ENCODE measurements at regions not wholly inside any gene's neighbourhood (a gene's known extent, or its start where the extent isn't known, plus 50 kb on each side); places are given as distances from the start of the nearest gene placed in this dataset.

GRCh38 chr21:16145052-16145451 lies 415.3 kb downstream of the USP25 start:
- Histone ChIP-seq H2BK12ac (ENCODE audit: low read length) (no peak overlapping the region), H3K9me3 (ENCODE audit: insufficient read depth, low read depth, low read length) (no peaks in the 10 kb centered on the region), H3K14ac (ENCODE audit: low read length) (no peak overlapping the region), H3K18ac (ENCODE audit: low read length) (no peak overlapping the region), H3K4me2 (ENCODE audit: low read length) (no peak overlapping the region), H4K91ac (ENCODE audit: low read depth, low read length) (no peak overlapping the region), H3K27ac (ENCODE audit: low read depth, low read length) (no peak overlapping the region), H4K12ac (ENCODE audit: low read depth, low read length) (no peak overlapping the region), H3K23ac (ENCODE audit: low read length) (no peak overlapping the region), H3K79me2 (ENCODE audit: control insufficient read depth, insufficient read depth, low read length, poor library complexity) (no peaks in the 10 kb centered on the region), H3K9ac (ENCODE audit: low read length) (no peak overlapping the region), H2AK5ac (ENCODE audit: low read length) (no peak overlapping the region), H4K8ac (ENCODE audit: low read depth, low read length) (no peak overlapping the region), H3K4me1 (ENCODE audit: control insufficient read depth in 1 of 2, insufficient read depth in 2 of 2, low read length in 2 of 2) (no peaks in the 10 kb centered on the region), H3K27me3 (ENCODE audit: insufficient read depth, low read length) (no peaks in the 10 kb centered on the region), H2AFZ (ENCODE audit: insufficient read depth, low read length, poor library complexity) (no peak overlapping the region), H3K79me1 (ENCODE audit: low read length) (no peaks in the 10 kb centered on the region), H3K36me3 (ENCODE audit: control insufficient read depth in 1 of 2, insufficient read depth in 2 of 2, low read length in 2 of 2) (no peaks in the 10 kb centered on the region), H3K4me3 (ENCODE audit: low read depth, low read length) (no peak overlapping the region), H2BK5ac (ENCODE audit: low read depth, low read length, poor library complexity) (no peak overlapping the region), H3K4ac (ENCODE audit: low read depth, low read length) (no peak overlapping the region), H2BK120ac (ENCODE audit: insufficient read depth, low read length, poor library complexity) (no peak overlapping the region)
- no peak for DNase-seq
- WGBS (ENCODE audit: extremely low coverage, insufficient coverage, insufficient read length): no CpG with 5 or more reads among the region's 3 CpGs

- DNase-seq: no peak
- Histone ChIP-seq H3K4me1 (ENCODE audit: control insufficient read depth in 1 of 2, insufficient read depth in 2 of 2, low read length in 2 of 2) (no peaks in the 10 kb centered on the region), H3K36me3 (ENCODE audit: control insufficient read depth in 1 of 2, insufficient read depth in 2 of 2, low read length in 2 of 2) (no peaks in the 10 kb centered on the region), H3K4me2 (ENCODE audit: low read length) (no peak overlapping the region), H3K27ac (ENCODE audit: low read depth, low read length) (no peak overlapping the region), H3K4ac (ENCODE audit: low read depth, low read length) (no peak overlapping the region), H3K79me1 (ENCODE audit: low read length) (no peaks in the 10 kb centered on the region), H3K9ac (ENCODE audit: low read length) (no peak overlapping the region), H3K18ac (ENCODE audit: low read length) (no peak overlapping the region), H2AK5ac (ENCODE audit: low read length) (no peak overlapping the region), H2AFZ (ENCODE audit: insufficient read depth, low read length, poor library complexity) (no peak overlapping the region), H4K12ac (ENCODE audit: low read depth, low read length) (no peak overlapping the region), H3K79me2 (ENCODE audit: control insufficient read depth, insufficient read depth, low read length, poor library complexity) (no peaks in the 10 kb centered on the region), H2BK120ac (ENCODE audit: insufficient read depth, low read length, poor library complexity) (no peak overlapping the region), H3K4me3 (ENCODE audit: low read depth, low read length) (no peak overlapping the region), H2BK5ac (ENCODE audit: low read depth, low read length, poor library complexity) (no peak overlapping the region), H3K14ac (ENCODE audit: low read length) (no peak overlapping the region), H2BK12ac (ENCODE audit: low read length) (no peak overlapping the region), H3K9me3 (ENCODE audit: insufficient read depth, low read depth, low read length) (no peaks in the 10 kb centered on the region), H3K27me3 (ENCODE audit: insufficient read depth, low read length) (no peaks in the 10 kb centered on the region), H4K91ac (ENCODE audit: low read depth, low read length) (no peak overlapping the region), H3K23ac (ENCODE audit: low read length) (no peak overlapping the region), H4K8ac (ENCODE audit: low read depth, low read length) (no peak overlapping the region)
- WGBS (ENCODE audit: extremely low coverage, insufficient coverage, insufficient read length): no CpG with 5 or more reads among the region's 7 CpGs
These were observed 415.7 kb downstream of the USP25 start for GRCh38 chr21:16145479-16145878.

GRCh38 chr21:16154321-16154720 lies 424.5 kb downstream of the USP25 start:
- no peak overlapping the region for H2AFZ ChIP-seq (ENCODE audit: insufficient read depth, low read length, poor library complexity)
- WGBS (ENCODE audit: extremely low coverage, insufficient coverage, insufficient read length): no CpG with 5 or more reads among the region's 4 CpGs
- H3K4me1 ChIP-seq (ENCODE audit: control insufficient read depth in 1 of 2, insufficient read depth in 2 of 2, low read length in 2 of 2): no peaks in the 10 kb centered on the region
- no peaks in the 10 kb centered on the region for H3K9me3 ChIP-seq (ENCODE audit: insufficient read depth, low read depth, low read length)
- no peak overlapping the region for H2BK5ac ChIP-seq (ENCODE audit: low read depth, low read length, poor library complexity)
- no peak overlapping the region for H2BK120ac ChIP-seq (ENCODE audit: insufficient read depth, low read length, poor library complexity)
- H3K4ac ChIP-seq (ENCODE audit: low read depth, low read length): no peak overlapping the region
- no peak overlapping the region for H3K14ac ChIP-seq (ENCODE audit: low read length)
- H3K23ac ChIP-seq (ENCODE audit: low read length): no peak overlapping the region
- no peaks in the 10 kb centered on the region for H3K36me3 ChIP-seq (ENCODE audit: control insufficient read depth in 1 of 2, insufficient read depth in 2 of 2, low read length in 2 of 2)
- H3K79me1 ChIP-seq (ENCODE audit: low read length): no peaks in the 10 kb centered on the region
- H2AK5ac ChIP-seq (ENCODE audit: low read length): no peak overlapping the region
- no peak overlapping the region for H2BK12ac ChIP-seq (ENCODE audit: low read length)
- no peak overlapping the region for H3K9ac ChIP-seq (ENCODE audit: low read length)
- no peak for DNase-seq
- H4K12ac ChIP-seq (ENCODE audit: low read depth, low read length): no peak overlapping the region
- H4K91ac ChIP-seq (ENCODE audit: low read depth, low read length): no peak overlapping the region
- no peaks in the 10 kb centered on the region for H3K27me3 ChIP-seq (ENCODE audit: insufficient read depth, low read length)
- no peak overlapping the region for H3K4me2 ChIP-seq (ENCODE audit: low read length)
- no peak overlapping the region for H3K4me3 ChIP-seq (ENCODE audit: low read depth, low read length)
- H3K79me2 ChIP-seq (ENCODE audit: control insufficient read depth, insufficient read depth, low read length, poor library complexity): no peaks in the 10 kb centered on the region
- H3K18ac ChIP-seq (ENCODE audit: low read length): no peak overlapping the region
- H4K8ac ChIP-seq (ENCODE audit: low read depth, low read length): no peak overlapping the region
- H3K27ac ChIP-seq (ENCODE audit: low read depth, low read length): no peak overlapping the region

- H2AFZ ChIP-seq (ENCODE audit: insufficient read depth, low read length, poor library complexity): no peak overlapping the region
- no peaks in the 10 kb centered on the region for H3K79me2 ChIP-seq (ENCODE audit: control insufficient read depth, insufficient read depth, low read length, poor library complexity)
- H3K79me1 ChIP-seq (ENCODE audit: low read length): no peaks in the 10 kb centered on the region
- H4K91ac ChIP-seq (ENCODE audit: low read depth, low read length): no peak overlapping the region
- no peak overlapping the region for H2BK12ac ChIP-seq (ENCODE audit: low read length)
- H2BK120ac ChIP-seq (ENCODE audit: insufficient read depth, low read length, poor library complexity): no peak overlapping the region
- H3K4me2 ChIP-seq (ENCODE audit: low read length): no peak overlapping the region
- no peak overlapping the region for H4K8ac ChIP-seq (ENCODE audit: low read depth, low read length)
- H3K18ac ChIP-seq (ENCODE audit: low read length): no peak overlapping the region
- H3K9me3 ChIP-seq (ENCODE audit: insufficient read depth, low read depth, low read length): no peaks in the 10 kb centered on the region
- no peak overlapping the region for H4K12ac ChIP-seq (ENCODE audit: low read depth, low read length)
- no peak overlapping the region for H3K23ac ChIP-seq (ENCODE audit: low read length)
- no peak overlapping the region for H2AK5ac ChIP-seq (ENCODE audit: low read length)
- H2BK5ac ChIP-seq (ENCODE audit: low read depth, low read length, poor library complexity): no peak overlapping the region
- WGBS (ENCODE audit: extremely low coverage, insufficient coverage, insufficient read length): no CpG with 5 or more reads among the region's 2 CpGs
- H3K4me3 ChIP-seq (ENCODE audit: low read depth, low read length): no peak overlapping the region
- H3K4ac ChIP-seq (ENCODE audit: low read depth, low read length): no peak overlapping the region
- no peak overlapping the region for H3K14ac ChIP-seq (ENCODE audit: low read length)
- no peaks in the 10 kb centered on the region for H3K4me1 ChIP-seq (ENCODE audit: control insufficient read depth in 1 of 2, insufficient read depth in 2 of 2, low read length in 2 of 2)
- H3K9ac ChIP-seq (ENCODE audit: low read length): no peak overlapping the region
- H3K27me3 ChIP-seq (ENCODE audit: insufficient read depth, low read length): no peaks in the 10 kb centered on the region
- no peak overlapping the region for H3K27ac ChIP-seq (ENCODE audit: low read depth, low read length)
- DNase-seq: no peak
- H3K36me3 ChIP-seq (ENCODE audit: control insufficient read depth in 1 of 2, insufficient read depth in 2 of 2, low read length in 2 of 2): no peaks in the 10 kb centered on the region
These were observed 425.3 kb downstream of the USP25 start for GRCh38 chr21:16154951-16155635.
